NCI-H748 treated with DMSO at 0.1 percent for 48 hours (cell line): ENCODE measurements at regions not wholly inside any gene's neighbourhood (a gene's known extent, or its start where the extent isn't known, plus 50 kb on each side); places are given as distances from the start of the nearest gene placed in this dataset.

Experiments
- DNase-seq: peaks from one replicate; lab custom pipeline; 2025; lab: John Stamatoyannopoulos, UW

GRCh38 chr2:181836583-181836982, 54.9 kb upstream of the ITPRID2 start:
- DNase-seq, result no peak

GRCh38 chr2:181837563-181837962, 54.0 kb upstream of the ITPRID2 start:
- no peak for DNase-seq

- DNase-seq, result no peak
Measured at GRCh38 chr2:181839811-181840210, 51.7 kb upstream of the ITPRID2 start.

- DNase-seq, result no peak
Measured at GRCh38 chr2:181841079-181841478, 50.5 kb upstream of the ITPRID2 start.
